GM12892 (cell line): ENCODE measurements at regions not wholly inside any gene's neighbourhood (a gene's known extent, or its start where the extent isn't known, plus 50 kb on each side); places are given as distances from the start of the nearest gene placed in this dataset.

Source experiments
- DNase-seq: peaks from one replicate; pipeline ENCODE4 v3.0.0; 2011; ENCODE audit not compliant: insufficient read length
- FAIRE-seq: peaks from 2 replicates; lab custom pipeline; 2011; peaks lifted over from hg19 to GRCh38; lab: Jason Lieb, UNC
- POLR2A ChIP-seq: IDR thresholded peaks from 2 replicates; pipeline ENCODE4 v1.6.1; 2011; ENCODE audit warnings: low read depth, low read length, control low read depth
- POLR2AphosphoS5 ChIP-seq: IDR thresholded peaks from 2 replicates; pipeline ENCODE4 v1.6.1; 2011; ENCODE audit warnings: low read depth, low read length, control low read depth
- TAF1 ChIP-seq: IDR thresholded peaks from 2 replicates; pipeline ENCODE4 v1.6.1; 2011; ENCODE audit warnings: low read depth, mild to moderate bottlenecking, control low read depth, low read length, borderline replicate concordance

- TF ChIP-seq TAF1 (no peak), POLR2A (no peak), POLR2AphosphoS5 (no peak)
- no peak for DNase-seq
- FAIRE-seq: no peak
Measured at GRCh38 chr9:29656641-29657406, 2083.5 kb upstream of the C9orf72 start.

GRCh38 chr9:29657821-29658220, 2084.5 kb upstream of the C9orf72 start:
- TF ChIP-seq POLR2AphosphoS5: no peak
- TF ChIP-seq TAF1: no peak
- TF ChIP-seq POLR2A: no peak
- DNase-seq: no peak
- FAIRE-seq: no peak

GRCh38 chr9:29659014-29659413, 2085.7 kb upstream of the C9orf72 start:
- DNase-seq (no peak), FAIRE-seq (no peak)
- TF ChIP-seq TAF1 (no peak), POLR2AphosphoS5 (no peak), POLR2A (no peak)

- no peak for FAIRE-seq
- no peak for DNase-seq
- TF ChIP-seq POLR2AphosphoS5 (no peak), TAF1 (no peak), POLR2A (no peak)
Measured at GRCh38 chr9:29659736-29660135, 2086.5 kb upstream of the C9orf72 start.

GRCh38 chr9:29668732-29669131, 2095.5 kb upstream of the C9orf72 start:
- FAIRE-seq (no peak), DNase-seq (no peak)
- TF ChIP-seq POLR2A: no peak
- TF ChIP-seq POLR2AphosphoS5: no peak
- no peak for TF ChIP-seq TAF1

- no peak for FAIRE-seq
- TF ChIP-seq POLR2AphosphoS5: no peak
- no peak for TF ChIP-seq POLR2A
- TF ChIP-seq TAF1: no peak
- no peak for DNase-seq
Measured at GRCh38 chr9:29669613-29670012, 2096.3 kb upstream of the C9orf72 start.

- DNase-seq (no peak), FAIRE-seq (no peak)
- no peak for TF ChIP-seq POLR2AphosphoS5
- no peak for TF ChIP-seq POLR2A
- TF ChIP-seq TAF1: no peak
Measured at GRCh38 chr9:29685531-29685930, 2112.2 kb upstream of the C9orf72 start.

GRCh38 chr9:29691145-29691544, 2117.9 kb upstream of the C9orf72 start:
- TF ChIP-seq POLR2A: no peak
- no peak for TF ChIP-seq TAF1
- TF ChIP-seq POLR2AphosphoS5: no peak
- DNase-seq (no peak), FAIRE-seq (no peak)

GRCh38 chr9:29691758-29692407, 2118.6 kb upstream of the C9orf72 start:
- FAIRE-seq (no peak), DNase-seq (no peak)
- TF ChIP-seq POLR2AphosphoS5: no peak
- TF ChIP-seq TAF1: no peak
- TF ChIP-seq POLR2A: no peak

GRCh38 chr9:29697011-29697410, 2123.7 kb upstream of the C9orf72 start:
- TF ChIP-seq POLR2A: no peak
- TF ChIP-seq TAF1: no peak
- no peak for TF ChIP-seq POLR2AphosphoS5
- DNase-seq (no peak), FAIRE-seq (no peak)

GRCh38 chr9:29701559-29701958, 2128.3 kb upstream of the C9orf72 start:
- DNase-seq (no peak), FAIRE-seq (no peak)
- TF ChIP-seq POLR2A (no peak), TAF1 (no peak), POLR2AphosphoS5 (no peak)

GRCh38 chr9:29701971-29702370, 2128.7 kb upstream of the C9orf72 start:
- FAIRE-seq (no peak), DNase-seq (no peak)
- TF ChIP-seq TAF1 (no peak), POLR2A (no peak), POLR2AphosphoS5 (no peak)
